HepG2 (cell line): ENCODE measurements at regions not wholly inside any gene's neighbourhood (a gene's known extent, or its start where the extent isn't known, plus 50 kb on each side); places are given as distances from the start of the nearest gene placed in this dataset.
A peak's percentile ranks its signal among the peaks of the same experiment; 100 is the strongest.

Source experiments
- ATAC-seq: fragments of 200-7000 bp; cut with Tn5 transposase; 3 replicates; pipeline ENCODE4 v1.9.1; 2020; ENCODE audit warnings: mild to moderate bottlenecking, moderate library complexity
- BruUV-seq: library from RNA; stranded (reverse); fragments of 400-500 nt; replicated peaks from 2 replicates; lab custom pipeline; 2021; lab: Mats Ljungman, UMichigan
- CTCF ChIA-PET: fragments of 300-600 bp; formaldehyde crosslinking; extraction: SDS; loops from one replicate; lab custom pipeline; 2021; ENCODE audit warnings: low total read pairs, inconsistent platforms, low intra/inter-chr PET ratio; lab: Yijun Ruan, JAX
- POLR2A ChIA-PET: fragments of 350-600 bp; sonication (Branson Sonifier 250); formaldehyde crosslinking; loops from one replicate; lab custom pipeline; 2020; ENCODE audit warnings: antibody characterized with exemption, inconsistent platforms; lab: Yijun Ruan, JAX
- DNase-seq: peaks from one replicate; pipeline ENCODE4 v3.0.0-alpha.2; 2015; ENCODE audit warnings: low spot score
- FAIRE-seq: peaks from 3 replicates; lab custom pipeline; 2011; peaks lifted over from hg19 to GRCh38; lab: Jason Lieb, UNC
- H2AFZ ChIP-seq: one replicate; pipeline ENCODE4 v1.6.1; 2011; ENCODE audit warnings: low read length, inconsistent platforms
- H3K27ac ChIP-seq: fragments of 300-600 bp; 3 replicates; pipeline ENCODE4 v1.8.0; 2011; ENCODE audit warnings: mixed run types, mild to moderate bottlenecking, mixed read lengths, low read length, inconsistent platforms; ENCODE audit not compliant: insufficient read depth; ENCODE audit errors: extremely low read length
- H3K27me3 ChIP-seq, 2 experiments: fragments of 200-600 bp in 1 of 2; 2 replicates in 1 of 2; 3 replicates in 1 of 2; pipeline versions ENCODE4 v1.6.0 to v1.8.0; 2011; ENCODE audit warnings: low read length in 2 of 2, mild to moderate bottlenecking in 2 of 2, moderate library complexity in 2 of 2, inconsistent platforms in 1 of 2; ENCODE audit not compliant: insufficient read depth in 2 of 2, control insufficient read depth in 1 of 2
- H3K36me3 ChIP-seq, 2 experiments: fragments of 200-600 bp in 1 of 2; replicated peaks in 1 of 2; 2 replicates in 1 of 2; 3 replicates in 1 of 2; pipeline versions ENCODE4 v1.5.1 to v1.8.0; 2011; ENCODE audit warnings: low read length in 2 of 2, inconsistent platforms in 1 of 2; ENCODE audit not compliant: insufficient read depth in 2 of 2, control insufficient read depth in 1 of 2
- H3K4me1 ChIP-seq: 2 replicates; pipeline ENCODE4 v1.5.1; 2012; ENCODE audit warnings: low read length, inconsistent platforms; ENCODE audit not compliant: insufficient read depth
- H3K4me2 ChIP-seq: 2 replicates; pipeline ENCODE4 v1.6.0; 2011; ENCODE audit warnings: low read depth, low read length, inconsistent platforms
- H3K4me3 ChIP-seq, 3 experiments: fragments of 200-600 bp in 1 of 3; sonication (generic), shearing (Covaris generic) in 1 of 3; replicated peaks in 1 of 3; 2 replicates each; pipeline ENCODE4 v1.5.1; 2011 to 2016; ENCODE audit warnings: low read length in 3 of 3, inconsistent platforms in 2 of 3, low read depth in 2 of 3, mild to moderate bottlenecking in 2 of 3, control low read depth in 1 of 3, mixed read lengths in 1 of 3; ENCODE audit not compliant: insufficient read depth in 1 of 3
- H3K79me2 ChIP-seq: one replicate; pipeline ENCODE4 v1.6.1; 2011; ENCODE audit warnings: low read length, inconsistent platforms; ENCODE audit not compliant: insufficient read depth
- H3K9ac ChIP-seq: 2 replicates; pipeline ENCODE4 v1.6.0; 2011; ENCODE audit warnings: mild to moderate bottlenecking, low read depth, low read length, inconsistent platforms; ENCODE audit not compliant: insufficient read depth
- H3K9me3 ChIP-seq: 2 replicates; pipeline ENCODE4 v1.5.1; 2012; ENCODE audit warnings: mild to moderate bottlenecking, low read length
- H4K20me1 ChIP-seq: 2 replicates; pipeline ENCODE4 v1.6.0; 2011; ENCODE audit warnings: inconsistent platforms, mild to moderate bottlenecking, low read length, moderate library complexity; ENCODE audit not compliant: insufficient read depth
- ATF7-NPFF ChIP-seq: sonication (generic); formaldehyde crosslinking; IDR thresholded peaks from 2 replicates; pipeline ENCODE4 v1.8.1; 2023; ENCODE audit warnings: mild to moderate bottlenecking, low read depth, missing genetic modification reagents, moderate library complexity
- BHLHE40 ChIP-seq: IDR thresholded peaks from 2 replicates; pipeline ENCODE4 v1.6.1; 2011; ENCODE audit warnings: low read length, improper control_type of control experiment
- ELF1 ChIP-seq: sonication (generic); formaldehyde crosslinking; IDR thresholded peaks from 2 replicates; pipeline ENCODE4 v1.4.0; 2020; ENCODE audit warnings: missing genetic modification reagents
- FOXA1 ChIP-seq, 2 experiments: fragments of 450-650 bp in 1 of 2; sonication (generic) in 1 of 2; formaldehyde crosslinking in 1 of 2; IDR thresholded peaks; 2 replicates each; pipeline versions ENCODE4 v1.4.0 to v1.6.1; 2016 to 2020; ENCODE audit warnings: missing genetic modification reagents in 1 of 2
- KLF9 ChIP-seq: IDR thresholded peaks from 2 replicates; pipeline ENCODE4 v1.6.1; 2016; ENCODE audit warnings: low read depth
- NAIF1 ChIP-seq: sonication (generic); formaldehyde crosslinking; IDR thresholded peaks from 2 replicates; pipeline ENCODE4 v1.5.0; 2020; ENCODE audit warnings: mild to moderate bottlenecking, missing genetic modification reagents, borderline replicate concordance
- PHF21A ChIP-seq: sonication (generic); formaldehyde crosslinking; IDR thresholded peaks from 2 replicates; pipeline ENCODE4 v1.5.0; 2020; ENCODE audit warnings: mild to moderate bottlenecking, missing genetic modification reagents
- PRMT3 ChIP-seq: sonication (generic); formaldehyde crosslinking; IDR thresholded peaks from 2 replicates; pipeline ENCODE4 v1.8.1; 2022; ENCODE audit warnings: low read depth, mild to moderate bottlenecking, moderate library complexity, missing genetic modification reagents, borderline replicate concordance
- SETDB1 ChIP-seq: sonication (generic); formaldehyde crosslinking; IDR thresholded peaks from 2 replicates; pipeline ENCODE4 v1.5.1; 2020; ENCODE audit warnings: missing genetic modification reagents, mild to moderate bottlenecking, borderline replicate concordance
- TP53 ChIP-seq: sonication (generic); formaldehyde crosslinking; conservative IDR thresholded peaks from 2 replicates; pipeline ENCODE4 v1.4.0; 2020; ENCODE audit warnings: missing genetic modification reagents
- ZFP36L2 ChIP-seq: sonication (generic); formaldehyde crosslinking; IDR thresholded peaks from 2 replicates; pipeline ENCODE4 v1.4.0; 2020; ENCODE audit warnings: missing genetic modification reagents
- ZNF382 ChIP-seq: sonication (generic); formaldehyde crosslinking; IDR thresholded peaks from 2 replicates; pipeline ENCODE4 v1.5.0; 2020; ENCODE audit warnings: missing genetic modification reagents, mild to moderate bottlenecking, borderline replicate concordance
- ZNF484 ChIP-seq: sonication (generic); formaldehyde crosslinking; IDR thresholded peaks from 2 replicates; pipeline ENCODE4 v1.5.1; 2020; ENCODE audit warnings: mild to moderate bottlenecking, low read depth, missing genetic modification reagents, borderline replicate concordance
- ZNF549 ChIP-seq: sonication (generic); formaldehyde crosslinking; IDR thresholded peaks from 2 replicates; pipeline ENCODE4 v1.5.0; 2020; ENCODE audit warnings: missing genetic modification reagents
- ZNF558 ChIP-seq: sonication (generic); formaldehyde crosslinking; IDR thresholded peaks from 2 replicates; pipeline ENCODE4 v1.9.0; 2022; ENCODE audit warnings: mild to moderate bottlenecking, missing genetic modification reagents, borderline replicate concordance
- WGBS: methylation state at CpG from one replicate; pipeline ENCODE4 v1.1.6; 2017; ENCODE audit warnings: low lambda C conversion rate; 5-methylcytosine and 5-hydroxymethylcytosine counted together
- in situ Hi-C: cut with HindIII; loops from 2 replicates; pipeline ENCODE4 v1.10.0; 2017; ENCODE audit warnings: low pct_unique_long_range_greater_than_20kb; ENCODE audit not compliant: extremely low pct_ligation_motif_present
- intact Hi-C: fragments of 100-400 bp; cut with micrococcal nuclease; formaldehyde crosslinking; loops from one replicate; pipeline ENCODE4 v1.10.0; 2022; ENCODE audit not compliant: unreplicated experiment
- TF ChIP-seq, protein P1 (sequence below): sonication (generic); formaldehyde crosslinking; IDR thresholded peaks from 2 replicates; pipeline ENCODE4 v1.4.0; 2020; ENCODE audit warnings: missing genetic modification reagents
- TF ChIP-seq, protein P2 (sequence below): sonication (generic); formaldehyde crosslinking; IDR thresholded peaks from 2 replicates; pipeline ENCODE4 v1.5.0; 2020; ENCODE audit warnings: mild to moderate bottlenecking, missing genetic modification reagents, borderline replicate concordance
- TF ChIP-seq, protein P3 (sequence below): sonication (generic); formaldehyde crosslinking; IDR thresholded peaks from 2 replicates; pipeline ENCODE4; 2020; ENCODE audit warnings: missing genetic modification reagents, mild to moderate bottlenecking, borderline replicate concordance

DNA sequence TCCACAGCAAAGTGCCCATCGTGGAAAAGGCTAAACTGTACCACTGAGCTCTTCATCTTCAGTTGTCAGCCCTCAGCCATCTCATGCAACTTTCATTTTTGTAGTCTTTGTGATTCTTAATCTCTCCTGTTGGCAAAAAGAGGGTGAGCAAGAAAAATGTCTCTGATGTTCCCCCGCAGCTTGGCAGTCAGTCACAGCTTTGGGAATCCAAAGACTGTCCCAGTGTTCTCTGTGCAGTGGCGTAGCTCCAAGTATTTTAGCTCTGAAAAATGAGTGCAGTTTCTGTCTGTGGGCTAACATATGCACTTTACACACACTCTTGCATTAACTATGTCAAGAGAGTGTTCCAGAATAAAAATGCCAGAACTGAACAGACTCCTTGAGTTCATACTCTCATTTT is 372.2 kb downstream of the TMEM232 start:
- intact Hi-C loops (no loop called here), in situ Hi-C loops (no loop called here)
- POLR2A ChIA-PET, result interaction anchor here (0.5 kb wide), 1 partner anchor 120 kb away, joined by 4 read pairs; no protein-coding TSS in a partner anchor
- WGBS, result 55% methylated on average over 3 of the region's 3 CpGs
- Histone ChIP-seq H3K9me3 (no peaks in the 10 kb centered on the region), H3K27me3 (no peaks in the 10 kb centered on the region), H2AFZ (no peak overlapping the region), H3K27ac (no peak overlapping the region), H3K4me3 (no peak overlapping the region), H3K4me2 (peak overlapping the region; percentile 40; the same call in 1 of the 2 replicates), H3K36me3 (no peaks in the 10 kb centered on the region), H3K79me2 (no peaks in the 10 kb centered on the region), H3K4me1 (peaks cover 31% of the 10 kb centered on the region), H4K20me1 (no peaks in the 10 kb centered on the region), H3K9ac (no peak overlapping the region)
- DNase-seq (no peak), ATAC-seq (no peak), FAIRE-seq (no peak)
- CTCF ChIA-PET, result no interaction called here
- BruUV-seq, result no TSS peak
- TF ChIP-seq ZNF558 (no peak), NAIF1 (no peak), ATF7-NPFF (CRISPR knock-in tag) (no peak), FOXA1 (IDR thresholded peaks at IDR 0.05) (no peak), FOXA1 (CRISPR knock-in tag; IDR thresholded peaks at IDR 0.05) (no peak), BHLHE40 (no peak), ZNF484 (CRISPR knock-in tag) (no peak), PRMT3 (CRISPR knock-in tag) (no peak), TP53 (CRISPR knock-in tag) (no peak), ELF1 (CRISPR knock-in tag) (no peak), PHF21A (CRISPR knock-in tag) (no peak), ZFP36L2 (CRISPR knock-in tag) (no peak), ZNF549 (CRISPR knock-in tag) (no peak), KLF9 (CRISPR knock-in tag) (no peak), SETDB1 (CRISPR knock-in tag) (no peak), ZNF382 (no peak)
- TF ChIP-seq, protein P1, sequence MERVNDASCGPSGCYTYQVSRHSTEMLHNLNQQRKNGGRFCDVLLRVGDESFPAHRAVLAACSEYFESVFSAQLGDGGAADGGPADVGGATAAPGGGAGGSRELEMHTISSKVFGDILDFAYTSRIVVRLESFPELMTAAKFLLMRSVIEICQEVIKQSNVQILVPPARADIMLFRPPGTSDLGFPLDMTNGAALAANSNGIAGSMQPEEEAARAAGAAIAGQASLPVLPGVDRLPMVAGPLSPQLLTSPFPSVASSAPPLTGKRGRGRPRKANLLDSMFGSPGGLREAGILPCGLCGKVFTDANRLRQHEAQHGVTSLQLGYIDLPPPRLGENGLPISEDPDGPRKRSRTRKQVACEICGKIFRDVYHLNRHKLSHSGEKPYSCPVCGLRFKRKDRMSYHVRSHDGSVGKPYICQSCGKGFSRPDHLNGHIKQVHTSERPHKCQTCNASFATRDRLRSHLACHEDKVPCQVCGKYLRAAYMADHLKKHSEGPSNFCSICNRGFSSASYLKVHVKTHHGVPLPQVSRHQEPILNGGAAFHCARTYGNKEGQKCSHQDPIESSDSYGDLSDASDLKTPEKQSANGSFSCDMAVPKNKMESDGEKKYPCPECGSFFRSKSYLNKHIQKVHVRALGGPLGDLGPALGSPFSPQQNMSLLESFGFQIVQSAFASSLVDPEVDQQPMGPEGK (CRISPR knock-in tag), result no peak
- TF ChIP-seq, protein P2, sequence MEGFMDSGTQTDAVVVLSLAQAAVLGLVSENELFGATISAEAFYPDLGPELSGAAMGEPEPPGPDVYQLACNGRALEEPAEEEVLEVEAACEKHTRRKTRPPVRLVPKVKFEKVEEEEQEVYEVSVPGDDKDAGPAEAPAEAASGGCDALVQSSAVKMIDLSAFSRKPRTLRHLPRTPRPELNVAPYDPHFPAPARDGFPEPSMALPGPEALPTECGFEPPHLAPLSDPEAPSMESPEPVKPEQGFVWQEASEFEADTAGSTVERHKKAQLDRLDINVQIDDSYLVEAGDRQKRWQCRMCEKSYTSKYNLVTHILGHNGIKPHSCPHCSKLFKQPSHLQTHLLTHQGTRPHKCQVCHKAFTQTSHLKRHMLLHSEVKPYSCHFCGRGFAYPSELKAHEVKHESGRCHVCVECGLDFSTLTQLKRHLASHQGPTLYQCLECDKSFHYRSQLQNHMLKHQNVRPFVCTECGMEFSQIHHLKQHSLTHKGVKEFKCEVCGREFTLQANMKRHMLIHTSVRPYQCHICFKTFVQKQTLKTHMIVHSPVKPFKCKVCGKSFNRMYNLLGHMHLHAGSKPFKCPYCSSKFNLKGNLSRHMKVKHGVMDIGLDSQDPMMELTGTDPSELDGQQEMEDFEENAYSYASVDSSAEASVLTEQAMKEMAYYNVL (CRISPR knock-in tag), result no peak
- TF ChIP-seq, protein P3, sequence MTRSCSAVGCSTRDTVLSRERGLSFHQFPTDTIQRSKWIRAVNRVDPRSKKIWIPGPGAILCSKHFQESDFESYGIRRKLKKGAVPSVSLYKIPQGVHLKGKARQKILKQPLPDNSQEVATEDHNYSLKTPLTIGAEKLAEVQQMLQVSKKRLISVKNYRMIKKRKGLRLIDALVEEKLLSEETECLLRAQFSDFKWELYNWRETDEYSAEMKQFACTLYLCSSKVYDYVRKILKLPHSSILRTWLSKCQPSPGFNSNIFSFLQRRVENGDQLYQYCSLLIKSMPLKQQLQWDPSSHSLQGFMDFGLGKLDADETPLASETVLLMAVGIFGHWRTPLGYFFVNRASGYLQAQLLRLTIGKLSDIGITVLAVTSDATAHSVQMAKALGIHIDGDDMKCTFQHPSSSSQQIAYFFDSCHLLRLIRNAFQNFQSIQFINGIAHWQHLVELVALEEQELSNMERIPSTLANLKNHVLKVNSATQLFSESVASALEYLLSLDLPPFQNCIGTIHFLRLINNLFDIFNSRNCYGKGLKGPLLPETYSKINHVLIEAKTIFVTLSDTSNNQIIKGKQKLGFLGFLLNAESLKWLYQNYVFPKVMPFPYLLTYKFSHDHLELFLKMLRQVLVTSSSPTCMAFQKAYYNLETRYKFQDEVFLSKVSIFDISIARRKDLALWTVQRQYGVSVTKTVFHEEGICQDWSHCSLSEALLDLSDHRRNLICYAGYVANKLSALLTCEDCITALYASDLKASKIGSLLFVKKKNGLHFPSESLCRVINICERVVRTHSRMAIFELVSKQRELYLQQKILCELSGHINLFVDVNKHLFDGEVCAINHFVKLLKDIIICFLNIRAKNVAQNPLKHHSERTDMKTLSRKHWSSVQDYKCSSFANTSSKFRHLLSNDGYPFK, result no peak
